H9 (cell line): ENCODE measurements at regions not wholly inside any gene's neighbourhood (a gene's known extent, or its start where the extent isn't known, plus 50 kb on each side); places are given as distances from the start of the nearest gene placed in this dataset.

Source experiments
- DNase-seq: peaks from one replicate; pipeline ENCODE4 v3.0.0-alpha.2; 2017
- H2AFZ ChIP-seq: one replicate; pipeline ENCODE4 v1.6.1; 2013; ENCODE audit warnings: mild to moderate bottlenecking, low read length, control low read depth, moderate library complexity
- H2AK5ac ChIP-seq: 2 replicates; pipeline ENCODE4 v1.6.1; 2013; ENCODE audit warnings: low read length, control low read depth, mixed read lengths; ENCODE audit not compliant: insufficient read length
- H2BK120ac ChIP-seq: one replicate; pipeline ENCODE4 v1.6.1; 2013; ENCODE audit warnings: low read depth, mild to moderate bottlenecking, low read length, control low read depth, inconsistent platforms; ENCODE audit not compliant: poor library complexity, severe bottlenecking
- H2BK12ac ChIP-seq: 2 replicates; pipeline ENCODE4 v1.6.1; 2013; ENCODE audit warnings: low read length, control low read depth, mixed read lengths, low read depth; ENCODE audit not compliant: insufficient read length
- H2BK15ac ChIP-seq: 2 replicates; pipeline ENCODE4 v1.6.1; 2013; ENCODE audit warnings: low read depth, low read length, control low read depth
- H2BK20ac ChIP-seq: one replicate; pipeline ENCODE4 v1.6.1; 2013; ENCODE audit warnings: low read depth, mild to moderate bottlenecking, low read length, control low read depth, inconsistent platforms; ENCODE audit not compliant: poor library complexity, severe bottlenecking
- H2BK5ac ChIP-seq: 2 replicates; pipeline ENCODE4 v1.6.1; 2013; ENCODE audit warnings: low read length, control low read depth, mixed read lengths; ENCODE audit not compliant: insufficient read length
- H3K14ac ChIP-seq: 2 replicates; pipeline ENCODE4 v1.6.1; 2013; ENCODE audit warnings: low read length, control low read depth; ENCODE audit not compliant: insufficient read depth
- H3K18ac ChIP-seq: 2 replicates; pipeline ENCODE4 v1.6.1; 2013; ENCODE audit warnings: low read depth, mild to moderate bottlenecking, mixed read lengths, low read length, control low read depth; ENCODE audit not compliant: insufficient read length
- H3K23ac ChIP-seq: 2 replicates; pipeline ENCODE4 v1.6.1; 2013; ENCODE audit warnings: low read length, control low read depth, mixed read lengths, low read depth; ENCODE audit not compliant: insufficient read length
- H3K23me2 ChIP-seq: 2 replicates; pipeline ENCODE4 v1.6.1; 2013; ENCODE audit warnings: low read depth, mild to moderate bottlenecking, mixed read lengths, low read length, control low read depth; ENCODE audit not compliant: insufficient read length, poor library complexity, severe bottlenecking
- H3K27ac ChIP-seq: 2 replicates; pipeline ENCODE4 v1.5.1; 2013; ENCODE audit warnings: low read length, control low read depth, mixed read lengths, low read depth; ENCODE audit not compliant: insufficient read length
- H3K27me3 ChIP-seq: 2 replicates; pipeline ENCODE4 v1.6.1; 2013; ENCODE audit warnings: low read length, control low read depth, inconsistent platforms; ENCODE audit not compliant: insufficient read depth
- H3K4ac ChIP-seq: 2 replicates; pipeline ENCODE4 v1.6.1; 2013; ENCODE audit warnings: low read depth, mild to moderate bottlenecking, control low read depth, inconsistent platforms, low read length, moderate library complexity
- H3K4me1 ChIP-seq: 2 replicates; pipeline ENCODE4 v1.6.1; 2013; ENCODE audit warnings: low read length, control low read depth, inconsistent platforms; ENCODE audit not compliant: insufficient read depth
- H3K4me2 ChIP-seq: 2 replicates; pipeline ENCODE4 v1.6.1; 2013; ENCODE audit warnings: low read length, control low read depth, mixed read lengths; ENCODE audit not compliant: insufficient read length, insufficient read depth
- H3K56ac ChIP-seq: 2 replicates; pipeline ENCODE4 v1.6.1; 2013; ENCODE audit warnings: low read depth, mild to moderate bottlenecking, mixed read lengths, low read length, control low read depth; ENCODE audit not compliant: insufficient read length
- H3K79me1 ChIP-seq: 2 replicates; pipeline ENCODE4 v1.6.1; 2013; ENCODE audit warnings: low read depth, mild to moderate bottlenecking, moderate library complexity, low read length, control low read depth, inconsistent platforms; ENCODE audit not compliant: insufficient read depth, poor library complexity, severe bottlenecking
- H3K79me2 ChIP-seq: 2 replicates; pipeline ENCODE4 v1.6.1; 2013; ENCODE audit warnings: low read length, control low read depth, inconsistent platforms; ENCODE audit not compliant: insufficient read depth
- H3K9ac ChIP-seq: 2 replicates; pipeline ENCODE4 v1.6.1; 2013; ENCODE audit warnings: low read length, control low read depth, mixed read lengths; ENCODE audit not compliant: insufficient read length; ENCODE audit errors: extremely low read depth
- H3K9me3 ChIP-seq: one replicate; pipeline ENCODE4 v1.6.1; 2013; ENCODE audit warnings: low read depth, low read length, inconsistent platforms; ENCODE audit not compliant: control insufficient read depth
- H3T11ph ChIP-seq: one replicate; pipeline ENCODE4 v1.6.1; 2013; ENCODE audit warnings: mild to moderate bottlenecking, low read length, control low read depth, inconsistent platforms
- H4K20me1 ChIP-seq: one replicate; pipeline ENCODE4 v1.6.1; 2013; ENCODE audit not compliant: control insufficient read depth, insufficient read length, insufficient read depth
- H4K5ac ChIP-seq: 2 replicates; pipeline ENCODE4 v1.6.1; 2013; ENCODE audit warnings: low read depth, mild to moderate bottlenecking, mixed read lengths, low read length, control low read depth; ENCODE audit not compliant: insufficient read length
- H4K8ac ChIP-seq: replicated peaks from 2 replicates; pipeline ENCODE4 v1.6.1; 2013; ENCODE audit warnings: low read length, control low read depth, mixed read lengths, low read depth; ENCODE audit not compliant: insufficient read length
- H4K91ac ChIP-seq: 2 replicates; pipeline ENCODE4 v1.6.1; 2013; ENCODE audit warnings: low read depth, mild to moderate bottlenecking, moderate library complexity, mixed read lengths, low read length, control low read depth; ENCODE audit not compliant: insufficient read length
- H3K27ac Mint-ChIP-seq, 3 experiments: 2 replicates in 2 of 3; 3 replicates in 1 of 3; pipeline ENCODE4 v1.8.0; 2020 to 2021; ENCODE audit warnings: mixed read lengths in 3 of 3, mild to moderate bottlenecking in 1 of 3, moderate library complexity in 1 of 3
- H3K27me3 Mint-ChIP-seq: 2 replicates; pipeline ENCODE4 v1.8.0; 2021; ENCODE audit warnings: low read depth, mild to moderate bottlenecking, moderate library complexity, mixed read lengths
- H3K36me3 Mint-ChIP-seq, 3 experiments: 2 replicates in 2 of 3; 3 replicates in 1 of 3; pipeline ENCODE4 v1.8.0; 2020 to 2021; ENCODE audit warnings: low read depth in 3 of 3, mixed read lengths in 3 of 3; ENCODE audit not compliant: insufficient read depth in 1 of 3
- H3K4me1 Mint-ChIP-seq, 2 experiments: 2 replicates each; pipeline ENCODE4 v1.8.0; 2020; ENCODE audit warnings: mixed read lengths in 2 of 2
- H3K4me3 Mint-ChIP-seq, 2 experiments: 2 replicates in 1 of 2; 3 replicates in 1 of 2; pipeline ENCODE4 v1.8.0; 2020 to 2021; ENCODE audit warnings: mild to moderate bottlenecking in 2 of 2, mixed read lengths in 2 of 2, moderate library complexity in 1 of 2
- H3K9me3 Mint-ChIP-seq, 2 experiments: 2 replicates in 1 of 2; 3 replicates in 1 of 2; pipeline ENCODE4 v1.8.0; 2020; ENCODE audit warnings: mild to moderate bottlenecking in 2 of 2, mixed read lengths in 2 of 2, moderate library complexity in 1 of 2
- CTCF ChIP-seq: fragments of 200-600 bp; sonication (generic); conservative IDR thresholded peaks from 3 replicates; pipeline ENCODE4 v1.8.0; 2021; ENCODE audit warnings: antibody characterized with exemption, mild to moderate bottlenecking
- WGBS: extraction: QIAGEN DNeasy Blood & Tissue Kit; methylation state at CpG from one replicate; pipeline ENCODE4 v1.1.7; 2013; ENCODE audit warnings: missing lambda C conversion rate, low lambda C conversion rate, mixed read lengths; ENCODE audit not compliant: insufficient read length; ENCODE audit errors: extremely low coverage; 5-methylcytosine and 5-hydroxymethylcytosine counted together

- H3K9me3 Mint-ChIP-seq, result no peaks in the 10 kb centered on the region
- no peaks in the 10 kb centered on the region for H3K79me2 ChIP-seq
- H3K4me1 ChIP-seq, result no peaks in the 10 kb centered on the region
- H2BK5ac ChIP-seq, result no peak overlapping the region
- H3K27ac Mint-ChIP-seq, result no peak overlapping the region
- H3T11ph ChIP-seq, result no peak overlapping the region
- H3K23me2 ChIP-seq, result no peaks in the 10 kb centered on the region
- no peaks in the 10 kb centered on the region; a peak in 1 of 4 replicates for H3K4me1 Mint-ChIP-seq
- H3K14ac ChIP-seq, result no peak overlapping the region
- H4K20me1 ChIP-seq, result no peaks in the 10 kb centered on the region
- H4K8ac ChIP-seq, result no peak overlapping the region
- no peak overlapping the region for H2AK5ac ChIP-seq
- no peak for TF ChIP-seq CTCF
- WGBS, result no CpG with 5 or more reads among the region's 2 CpGs
- H2BK120ac ChIP-seq, result no peak overlapping the region
- H3K4ac ChIP-seq, result no peak overlapping the region
- no peaks in the 10 kb centered on the region for H3K27me3 ChIP-seq
- H3K23ac ChIP-seq, result no peak overlapping the region
- no peak for DNase-seq
- H3K27me3 Mint-ChIP-seq, result no peaks in the 10 kb centered on the region
- H3K18ac ChIP-seq, result no peak overlapping the region
- no peak overlapping the region for H3K4me3 Mint-ChIP-seq
- H3K27ac ChIP-seq, result no peak overlapping the region
- H3K79me1 ChIP-seq, result no peaks in the 10 kb centered on the region
- H3K9me3 ChIP-seq, result no peaks in the 10 kb centered on the region
- no peak overlapping the region for H2BK12ac ChIP-seq
- no peak overlapping the region for H3K4me2 ChIP-seq
- H3K56ac ChIP-seq, result no peak overlapping the region
- no peak overlapping the region for H2BK15ac ChIP-seq
- H4K91ac ChIP-seq, result no peak overlapping the region
- no peaks in the 10 kb centered on the region for H3K36me3 Mint-ChIP-seq
- no peak overlapping the region for H3K9ac ChIP-seq
- H2AFZ ChIP-seq, result no peak overlapping the region
- no peak overlapping the region for H2BK20ac ChIP-seq
- no peak overlapping the region for H4K5ac ChIP-seq
Observed at GRCh38 chr9:25562101-25562500, 116.1 kb downstream of the TUSC1 start.
